GM19099 (cell line): ENCODE measurements at regions not wholly inside any gene's neighbourhood (a gene's known extent, or its start where the extent isn't known, plus 50 kb on each side); places are given as distances from the start of the nearest gene placed in this dataset.

Source experiments
- POLR2A ChIP-seq: IDR thresholded peaks from 3 replicates; pipeline ENCODE4 v1.6.1; 2011; ENCODE audit warnings: low read depth; ENCODE audit not compliant: insufficient read length; ENCODE audit errors: extremely low read depth

DNA sequence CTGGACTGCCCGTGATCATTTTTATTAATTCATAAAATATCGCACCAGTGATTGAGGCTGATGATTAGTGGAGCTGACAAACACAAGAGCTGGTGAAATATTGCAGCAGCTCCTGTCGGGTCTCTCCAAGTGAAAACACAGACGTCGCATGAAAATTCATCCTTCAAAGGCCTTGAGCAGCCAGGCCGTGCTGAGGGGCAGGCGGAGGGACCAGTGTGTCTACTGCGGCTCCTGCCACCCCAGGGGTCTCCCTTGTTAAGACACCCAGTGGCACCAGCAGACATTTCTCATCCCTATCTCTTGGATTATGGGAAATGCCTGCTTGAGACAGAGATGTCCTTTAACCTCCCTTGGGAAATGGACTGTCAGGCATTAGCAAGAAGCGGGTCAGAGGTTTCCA, 289.4 kb upstream of the TLE3 start:
- no peak for TF ChIP-seq POLR2A

DNA sequence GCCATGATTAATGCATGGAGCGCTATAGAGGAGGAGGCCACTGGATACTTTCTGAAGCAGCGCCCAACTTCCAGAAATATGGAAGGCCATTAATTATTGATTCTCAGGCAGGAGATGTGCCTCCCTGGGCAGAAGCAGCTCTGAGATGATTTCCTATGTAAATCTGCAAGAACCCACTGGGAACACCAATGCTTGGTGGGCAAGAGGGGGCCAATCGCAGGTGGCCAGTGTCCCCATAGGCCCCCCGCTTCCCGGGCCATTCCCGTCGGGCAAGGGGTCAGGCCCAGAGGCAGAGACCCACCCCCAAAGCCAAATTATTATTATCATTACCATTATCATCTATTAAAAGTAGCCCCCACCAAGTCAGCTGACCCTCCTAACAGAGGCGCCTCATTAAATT, 288.0 kb upstream of the TLE3 start:
- no peak for TF ChIP-seq POLR2A

DNA sequence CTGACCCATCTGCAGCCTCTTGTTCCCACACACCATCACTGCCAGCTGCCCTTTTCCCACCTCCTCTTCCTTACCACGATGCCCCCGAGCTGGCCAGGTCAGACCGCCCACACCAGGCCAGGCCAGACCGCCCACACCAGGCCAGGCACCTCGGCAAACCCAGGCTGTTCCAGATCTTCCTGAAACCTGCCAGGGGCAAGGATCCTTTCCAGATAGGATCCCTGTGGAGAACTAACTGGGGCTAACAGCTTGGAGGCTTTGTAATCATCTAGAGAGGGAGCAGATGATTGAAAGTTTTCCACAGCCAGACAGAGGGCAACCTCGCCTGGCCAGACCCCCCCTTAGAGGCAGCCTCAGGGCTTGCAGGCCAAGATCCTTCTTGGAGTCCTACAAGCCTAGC, 287.3 kb upstream of the TLE3 start:
- no peak for TF ChIP-seq POLR2A

DNA sequence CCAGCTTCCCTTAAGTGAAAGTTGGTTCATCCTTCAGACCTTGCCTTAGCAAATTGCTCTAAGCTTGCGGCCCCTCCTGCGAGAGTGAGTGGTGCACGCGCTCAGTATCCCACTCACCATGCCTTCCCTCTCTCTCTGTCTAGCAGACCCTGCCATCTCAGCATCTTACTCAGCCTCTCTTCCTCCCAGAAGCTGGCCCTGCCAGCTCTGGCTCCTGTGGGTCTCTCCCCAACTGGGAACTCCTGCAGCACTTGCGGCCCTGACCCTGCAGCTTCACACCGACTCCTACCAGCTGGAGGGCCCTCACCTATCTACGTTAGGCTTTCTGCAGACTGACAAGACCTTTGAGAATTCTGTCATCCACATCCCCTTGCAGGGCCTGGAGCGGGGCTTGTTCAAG, 286.1 kb upstream of the TLE3 start:
- TF ChIP-seq POLR2A = no peak

DNA sequence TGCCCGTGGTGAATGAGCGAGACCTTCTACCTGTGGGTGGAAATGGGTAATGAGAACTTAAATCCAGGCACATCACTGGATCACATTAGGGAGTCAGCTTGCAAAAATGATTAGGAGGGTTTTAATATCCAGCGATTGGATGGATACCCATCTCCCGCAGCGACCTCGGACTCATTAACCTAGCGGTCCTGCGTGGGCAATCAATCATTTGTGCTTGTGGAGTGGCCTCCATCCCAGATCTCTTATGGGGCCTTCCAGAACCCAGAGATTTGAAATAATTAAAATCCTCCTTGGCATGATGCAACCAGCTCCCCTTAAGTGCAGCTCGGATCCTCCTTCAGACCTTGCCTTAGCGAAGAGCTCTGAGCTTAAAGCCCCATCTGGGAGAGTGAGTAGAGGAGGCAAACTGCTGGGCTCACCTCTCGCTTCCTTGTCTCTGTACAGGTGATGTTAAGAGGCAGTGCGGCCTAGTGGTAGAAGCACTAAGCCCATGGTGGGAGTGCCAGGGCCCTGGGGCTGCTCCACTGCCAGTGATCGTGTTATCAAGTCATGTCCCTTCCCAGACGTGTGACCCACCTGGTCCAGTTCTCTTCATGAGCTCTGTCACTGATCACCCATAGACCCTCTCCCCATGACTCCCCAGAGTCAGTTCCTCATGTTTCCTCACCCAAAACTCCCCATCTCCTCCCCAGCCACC, 285.2 kb upstream of the TLE3 start:
- no peak for TF ChIP-seq POLR2A

DNA sequence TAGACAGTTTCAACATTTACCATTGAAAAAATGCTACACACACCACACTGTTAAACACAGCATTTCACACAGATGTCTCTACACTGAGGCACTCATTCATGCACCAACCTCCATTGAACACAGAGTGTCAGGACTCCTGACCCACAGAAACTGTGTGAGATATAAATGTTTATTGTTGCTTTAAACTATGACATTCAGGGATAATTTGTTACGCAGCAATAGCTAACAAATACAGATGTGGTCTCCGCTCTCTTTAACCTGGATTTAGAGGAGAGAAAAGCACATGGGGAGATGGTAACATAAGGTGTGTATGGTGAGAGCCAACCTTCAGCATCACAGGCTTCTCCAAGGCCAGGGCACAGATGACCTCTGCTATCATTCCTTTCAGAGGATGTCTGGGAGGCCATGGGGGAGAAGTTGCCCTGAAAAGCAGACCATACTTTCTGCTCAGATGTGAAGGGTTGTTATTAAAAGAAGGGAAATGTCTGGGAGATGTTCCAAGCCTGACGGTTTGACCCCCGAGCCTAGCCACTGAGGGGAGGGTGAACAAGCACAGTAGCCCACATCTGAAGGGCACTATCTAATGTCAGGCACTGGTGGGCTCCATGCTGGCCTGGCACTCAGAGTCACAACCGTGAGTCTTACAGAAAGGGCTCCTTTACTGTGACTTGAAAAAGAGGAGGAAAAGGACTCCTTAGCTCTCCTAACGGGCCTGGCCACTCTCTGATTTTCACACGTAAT, 284.5 kb upstream of the TLE3 start:
- no peak for TF ChIP-seq POLR2A

DNA sequence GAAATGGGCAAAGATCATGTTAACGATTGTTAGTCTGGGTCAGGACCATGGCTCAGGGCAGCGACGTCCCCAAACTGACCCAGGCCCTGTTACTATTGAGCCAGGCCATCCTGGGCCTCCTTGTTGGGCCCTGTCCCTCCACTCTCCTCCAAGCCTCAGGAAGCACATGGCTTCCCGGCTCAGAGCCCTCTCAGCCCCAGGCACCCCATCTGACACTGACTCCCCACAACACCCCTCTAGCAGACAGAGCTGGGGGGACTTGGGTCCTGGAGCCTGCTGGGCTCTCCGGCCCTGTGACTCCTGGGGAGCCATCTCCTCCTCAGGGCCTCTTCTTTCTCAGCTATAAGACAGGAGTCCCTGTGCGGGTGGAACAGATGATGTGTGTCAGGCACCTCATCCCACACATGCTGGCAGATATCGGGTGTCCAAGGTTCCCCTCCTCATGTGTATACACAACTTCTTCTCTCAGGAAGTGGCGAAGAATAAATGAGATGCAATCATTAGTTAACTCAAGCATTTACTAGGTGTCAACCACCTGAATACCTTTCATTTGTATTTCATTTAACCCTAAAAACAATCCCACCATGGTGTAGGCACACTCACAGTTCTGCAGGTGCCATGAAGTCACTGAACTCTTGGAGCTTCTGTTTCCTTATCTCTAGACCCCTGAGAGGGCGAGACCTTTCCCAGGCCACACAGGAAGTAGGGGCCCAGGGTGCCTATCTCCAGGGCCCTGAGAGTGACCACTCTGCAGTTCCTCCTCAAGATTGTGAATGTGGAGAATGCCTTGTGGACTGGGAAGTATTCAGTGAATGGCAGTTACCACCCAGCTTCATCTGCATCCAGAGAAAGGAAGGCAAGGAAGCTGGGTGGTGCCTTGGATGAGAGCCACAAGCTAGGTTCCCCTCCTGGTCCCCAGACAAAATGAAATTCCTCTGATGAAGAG, 282.5 kb upstream of the TLE3 start:
- TF ChIP-seq POLR2A = no peak

DNA sequence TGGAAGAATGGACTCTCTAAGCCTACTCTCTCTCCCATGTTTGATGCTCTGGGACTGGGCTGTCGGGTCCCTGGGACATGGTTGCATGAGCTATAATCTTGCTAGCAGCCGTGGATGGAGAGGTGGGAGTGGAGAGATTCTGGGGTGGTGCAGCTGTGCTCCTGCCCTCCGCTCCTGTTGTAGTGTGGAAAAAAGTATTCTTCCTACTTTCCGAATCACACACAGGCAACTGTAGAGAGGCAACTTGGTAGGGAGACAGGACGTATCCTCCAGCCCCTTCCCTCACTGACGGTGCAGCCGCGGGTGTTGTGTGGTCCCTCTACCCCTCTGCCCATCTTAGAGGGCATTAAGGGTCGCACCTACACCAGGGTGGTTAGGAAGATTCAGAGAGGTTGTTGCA, 281.4 kb upstream of the TLE3 start:
- TF ChIP-seq POLR2A = no peak

DNA sequence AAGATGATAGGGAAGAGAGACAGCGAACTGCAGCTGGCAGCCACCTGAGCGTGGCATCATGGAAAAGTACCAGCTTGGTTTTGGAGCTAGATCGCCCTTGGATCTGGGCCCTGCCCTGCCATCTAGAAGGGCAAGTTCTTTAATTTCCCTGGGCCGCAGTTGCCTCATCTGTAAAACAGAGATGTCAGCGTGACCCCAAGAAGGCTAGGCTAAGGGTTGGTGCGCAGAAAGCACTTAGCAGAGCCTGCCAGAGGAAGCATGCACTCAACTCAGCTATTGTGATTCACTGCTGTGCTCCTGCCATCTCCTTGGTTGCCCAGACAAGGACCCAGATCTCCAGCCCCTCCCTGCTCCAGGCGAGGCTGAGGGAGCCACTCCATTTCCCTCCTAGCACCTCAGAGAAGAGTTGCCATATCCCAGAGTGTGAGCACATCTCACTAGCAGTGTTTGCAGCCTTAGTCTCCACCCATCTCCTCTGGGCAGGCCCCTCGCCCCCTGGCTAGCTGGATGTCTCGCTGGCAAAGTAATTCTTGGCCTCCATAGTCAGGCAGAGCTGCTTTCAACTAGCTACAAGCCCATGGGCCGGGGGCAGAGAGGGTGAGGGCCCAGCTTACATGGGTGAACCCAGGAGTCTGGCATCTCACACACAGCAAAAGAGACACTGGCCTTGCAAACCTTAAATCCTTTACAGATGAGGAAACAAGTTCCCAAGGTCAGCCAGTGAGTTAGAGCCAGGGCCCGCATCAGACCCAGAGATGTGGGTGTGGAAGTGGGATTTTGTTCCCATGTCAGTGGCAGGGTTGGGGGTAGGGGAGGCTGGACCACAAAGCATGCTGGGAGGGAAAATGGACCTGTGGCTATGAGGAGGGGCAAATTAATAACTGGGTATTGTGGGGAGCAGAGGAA, 280.7 kb upstream of the TLE3 start:
- TF ChIP-seq POLR2A = no peak

DNA sequence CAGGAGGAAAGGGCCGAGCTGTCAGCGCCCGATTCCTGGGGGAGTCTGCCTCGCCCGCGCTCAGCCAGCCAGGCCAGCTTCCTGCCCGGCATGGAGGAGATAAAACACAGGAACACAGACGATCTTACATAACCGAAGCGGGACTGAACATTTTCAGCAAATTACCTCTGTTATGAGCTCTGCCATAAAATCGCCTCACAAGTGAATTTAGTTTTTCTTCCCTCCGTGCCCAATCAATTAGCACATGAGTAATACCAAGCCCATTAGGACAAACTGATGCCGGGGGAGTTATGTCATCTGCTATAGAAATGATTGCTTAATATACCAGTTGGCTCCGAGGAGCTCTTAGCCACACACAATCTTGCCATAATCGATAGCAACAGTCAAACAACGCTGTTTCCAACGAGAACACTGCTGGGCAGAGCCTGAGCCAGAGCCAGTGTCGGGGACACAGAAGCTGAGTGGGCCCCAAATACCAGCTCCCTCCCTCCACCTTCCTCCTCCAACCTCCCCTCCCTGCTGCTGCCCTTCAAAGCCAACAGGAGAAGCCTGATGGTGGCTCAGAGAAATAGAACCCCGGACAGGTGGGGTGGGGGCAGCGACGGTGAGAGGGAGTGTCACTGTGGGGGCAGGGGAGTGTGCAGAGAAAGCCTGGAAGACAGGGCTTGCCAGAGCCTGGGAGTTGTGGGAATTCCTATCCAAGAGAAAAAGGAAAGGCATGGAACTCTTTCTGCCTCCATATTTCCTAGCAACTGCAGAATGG, 279.4 kb upstream of the TLE3 start:
- TF ChIP-seq POLR2A = no peak

DNA sequence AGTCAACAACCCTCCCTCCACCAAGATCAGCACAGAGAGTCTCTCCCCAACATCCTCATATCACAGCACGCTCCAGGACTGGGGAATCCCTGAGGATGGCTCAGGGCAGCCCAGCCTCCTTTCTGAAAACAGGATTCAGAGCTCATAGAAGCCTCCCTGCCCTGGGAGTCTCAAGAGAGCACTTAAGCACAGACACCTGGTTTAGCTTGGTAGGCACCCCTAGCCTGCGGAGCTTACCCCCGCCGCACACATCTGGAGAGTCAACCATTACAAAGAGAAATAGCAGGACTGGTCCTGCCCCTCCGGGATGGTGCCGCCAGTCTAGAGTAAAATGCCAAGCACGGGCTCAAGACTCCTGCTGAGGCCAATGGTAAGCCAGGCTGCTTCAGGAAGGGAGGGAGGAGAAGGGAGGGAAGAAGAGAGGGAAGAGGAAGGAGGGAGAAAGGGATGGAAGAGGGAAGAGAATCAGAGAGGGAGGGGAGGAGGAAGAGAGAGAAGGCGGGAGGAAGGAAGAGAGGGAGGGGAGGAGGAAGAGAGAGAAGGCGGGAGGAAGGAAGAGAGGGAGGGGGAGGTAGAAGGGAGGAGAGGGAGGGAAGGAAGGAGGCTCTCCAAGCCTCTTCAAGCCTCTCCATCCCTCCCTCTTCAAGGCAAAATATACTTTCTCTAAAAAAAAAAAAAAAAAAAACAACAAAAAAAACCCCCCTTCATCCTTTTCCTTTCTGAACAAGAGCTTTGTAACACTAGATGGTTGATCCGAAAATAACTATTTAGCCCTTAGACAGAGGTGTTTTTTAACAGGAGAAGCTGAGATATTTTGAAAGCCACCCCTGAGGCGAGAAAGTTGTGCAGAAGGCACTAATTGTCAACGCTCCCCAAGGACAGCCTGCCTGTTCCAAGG, 278.6 kb upstream of the TLE3 start:
- TF ChIP-seq POLR2A = no peak

DNA sequence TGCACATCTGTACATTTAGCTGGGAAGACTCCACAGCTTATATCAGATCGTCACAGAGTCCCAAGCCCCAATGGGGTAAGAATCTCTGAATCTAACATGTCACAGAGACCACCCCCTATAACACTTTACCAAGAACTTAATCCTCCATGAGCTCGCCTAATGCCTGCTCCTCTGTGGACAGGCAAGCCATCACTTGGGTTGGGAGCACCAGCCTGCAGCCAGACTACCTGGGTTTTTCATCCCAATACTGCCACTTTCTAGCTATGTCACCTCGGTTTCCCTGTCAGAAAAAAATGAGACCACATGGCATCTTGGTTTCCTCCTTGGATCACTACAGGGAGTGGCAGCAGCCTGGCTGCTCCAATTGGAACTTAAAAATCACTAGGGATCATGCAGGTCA, 277.9 kb upstream of the TLE3 start:
- no peak for TF ChIP-seq POLR2A

DNA sequence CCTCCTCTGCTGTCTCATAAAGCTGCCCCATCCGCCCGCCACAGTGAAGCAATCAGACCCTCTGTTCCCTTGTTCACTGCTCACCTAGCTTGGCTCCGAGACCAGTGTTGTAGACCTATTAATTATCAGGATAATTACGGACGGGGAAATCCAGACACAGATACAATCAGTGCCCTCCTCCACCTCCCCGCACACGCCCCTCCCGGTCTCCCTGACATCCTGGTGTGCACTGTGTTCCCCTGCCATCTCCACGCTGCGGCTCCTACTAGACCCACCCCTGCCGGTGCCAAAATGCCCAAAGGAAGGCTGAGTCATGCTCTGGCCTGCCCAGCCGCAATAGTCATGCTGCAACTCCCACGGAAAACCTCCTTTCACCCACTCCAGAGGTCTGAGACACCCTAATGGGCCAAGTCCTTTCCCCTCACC, 277.3 kb upstream of the TLE3 start:
- no peak for TF ChIP-seq POLR2A

DNA sequence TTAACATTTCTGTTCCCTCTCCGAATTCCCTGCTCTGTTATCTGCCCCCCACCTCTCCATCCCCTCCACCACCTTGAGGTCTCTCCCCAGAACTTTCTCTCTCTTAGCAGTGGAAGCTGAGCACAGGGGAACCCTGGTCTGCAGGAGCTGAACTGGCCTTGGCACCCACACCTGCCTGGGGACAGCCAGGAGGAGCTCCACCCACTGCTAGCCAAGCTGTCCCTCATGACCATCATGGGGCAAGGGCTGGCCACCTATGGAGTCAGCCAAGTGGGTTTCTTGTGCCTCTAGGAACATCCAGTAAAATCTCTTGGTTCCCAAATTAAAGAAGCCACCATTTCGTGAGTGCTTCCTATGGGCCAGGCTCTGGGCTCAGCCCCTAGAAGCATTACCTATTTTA, 276.4 kb upstream of the TLE3 start:
- TF ChIP-seq POLR2A = no peak
